GM19468 (cell line): ENCODE measurements at regions not wholly inside any gene's neighbourhood (a gene's known extent, or its start where the extent isn't known, plus 50 kb on each side); places are given as distances from the start of the nearest gene placed in this dataset.
"Not testable (repeated sequence)": the region's sequence is repeated elsewhere in the genome, so short reads cannot be mapped to it uniquely, and the experiment has no call there.

ENCODE experiments used
- ATAC-seq: cut with Tn5 transposase; IDR thresholded peaks from one replicate; pipeline ENCODE4 v1.9.1; 2021; ENCODE audit warnings: mild to moderate bottlenecking, moderate library complexity, moderate number of reproducible peaks; ENCODE audit not compliant: unreplicated experiment; ENCODE audit errors: extremely low read depth

GRCh38 chr5:90338712-90339372 lies 70.7 kb downstream of the CETN3 start:
- ATAC-seq, result peak; percentile 75

GRCh38 chr5:90337449-90338052 lies 72.0 kb downstream of the CETN3 start:
- ATAC-seq, result no peak

GRCh38 chr5:90336752-90337151 lies 72.8 kb downstream of the CETN3 start:
- no peak for ATAC-seq

DNA sequence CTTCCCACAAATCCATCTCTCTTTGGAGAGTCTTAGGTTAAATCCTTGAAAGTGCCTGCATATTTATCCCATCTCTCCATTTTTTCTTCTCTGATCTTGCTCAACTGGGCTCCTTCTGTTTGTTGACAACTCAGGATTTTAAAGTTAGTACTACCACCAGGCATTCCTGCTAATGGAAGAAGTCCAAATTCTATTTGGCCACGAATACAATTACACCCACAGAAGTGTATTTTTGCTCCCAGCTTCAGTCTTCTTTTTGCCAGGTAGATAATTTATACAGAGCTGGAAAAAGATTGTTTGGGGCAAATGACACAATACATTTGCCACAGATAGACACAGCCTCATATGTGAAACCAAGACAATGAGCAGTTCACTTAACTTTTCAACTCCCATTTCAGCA lies 74.8 kb downstream of the CETN3 start:
- ATAC-seq, result no peak

DNA sequence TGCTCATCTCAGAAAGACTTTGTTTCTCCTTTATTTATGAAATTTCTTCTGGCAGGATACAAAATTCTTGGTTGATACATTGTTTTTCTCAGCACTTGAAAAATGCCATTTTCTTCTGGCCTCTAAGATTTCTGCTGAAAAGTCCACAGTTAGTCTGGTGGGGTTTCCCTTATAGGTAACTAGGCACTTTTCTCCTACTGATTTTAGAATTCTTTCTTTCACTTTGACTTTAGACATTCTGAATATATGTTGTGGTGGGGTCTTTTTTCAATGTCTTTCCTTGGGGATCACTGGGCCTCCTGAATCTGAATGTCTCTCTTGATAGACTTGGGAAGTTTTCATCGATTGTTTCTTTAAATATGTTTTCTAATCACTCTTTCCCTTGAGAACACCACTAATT lies 79.6 kb downstream of the CETN3 start:
- ATAC-seq, result no peak

DNA sequence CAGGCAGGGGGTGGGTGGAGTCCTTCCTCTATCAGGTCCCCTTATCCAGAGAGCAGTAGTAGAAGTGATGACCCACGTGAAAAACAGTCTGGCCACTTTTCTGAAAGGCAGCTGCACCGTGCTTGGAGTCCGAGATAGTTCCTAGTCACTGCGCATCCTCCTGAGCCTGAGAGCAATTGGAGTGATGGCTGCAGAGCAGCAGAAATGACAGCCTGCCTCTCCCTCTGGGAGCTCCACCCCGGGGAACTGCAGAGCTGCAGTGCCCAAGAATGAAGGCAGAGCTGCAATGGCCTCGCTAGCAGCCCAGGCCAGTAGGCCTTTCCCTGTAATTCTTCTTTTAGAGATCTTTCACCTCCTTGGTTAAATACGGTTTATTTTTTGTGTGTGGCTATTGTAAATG lies 82.6 kb downstream of the CETN3 start:
- no peak for ATAC-seq

DNA sequence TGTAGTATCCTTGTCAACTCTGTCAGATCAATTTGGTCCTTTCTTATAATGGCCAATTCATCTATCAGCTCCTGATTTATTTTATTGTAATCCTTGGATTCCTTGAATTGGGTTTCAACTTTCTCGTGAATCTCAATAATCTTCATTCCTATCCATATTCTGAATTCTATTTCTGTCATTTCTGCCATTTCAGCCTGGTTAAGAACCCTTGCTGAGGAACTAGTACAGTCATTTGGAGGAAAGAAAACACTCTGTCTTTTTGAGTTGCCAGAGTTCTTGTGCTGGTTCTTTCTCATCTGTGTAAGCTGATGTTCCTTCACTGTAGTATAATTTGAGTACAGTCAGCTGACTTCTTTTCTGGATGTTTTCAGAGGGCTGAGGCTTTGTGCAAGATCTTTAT lies 84.5 kb downstream of the CETN3 start:
- no peak for ATAC-seq

DNA sequence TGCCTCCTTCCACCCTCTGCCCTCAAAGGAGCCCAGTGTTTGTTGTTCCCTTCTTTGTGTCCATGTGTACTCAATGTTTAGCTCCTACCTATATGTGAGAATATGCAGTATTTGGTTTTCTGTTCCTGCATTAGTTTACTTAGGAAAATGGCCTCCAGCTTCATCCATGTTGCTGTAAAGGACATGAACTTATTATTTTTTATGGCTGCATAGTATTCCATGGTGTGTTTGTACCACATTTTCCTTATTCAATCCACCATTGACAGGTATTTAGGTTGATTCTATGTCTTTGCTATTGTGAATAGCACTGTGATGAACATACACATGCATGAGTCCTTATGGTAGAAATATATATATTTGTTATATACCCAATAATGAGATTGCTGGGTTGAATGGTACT lies 89.2 kb downstream of the CETN3 start:
- not testable (repeated sequence) for ATAC-seq

DNA sequence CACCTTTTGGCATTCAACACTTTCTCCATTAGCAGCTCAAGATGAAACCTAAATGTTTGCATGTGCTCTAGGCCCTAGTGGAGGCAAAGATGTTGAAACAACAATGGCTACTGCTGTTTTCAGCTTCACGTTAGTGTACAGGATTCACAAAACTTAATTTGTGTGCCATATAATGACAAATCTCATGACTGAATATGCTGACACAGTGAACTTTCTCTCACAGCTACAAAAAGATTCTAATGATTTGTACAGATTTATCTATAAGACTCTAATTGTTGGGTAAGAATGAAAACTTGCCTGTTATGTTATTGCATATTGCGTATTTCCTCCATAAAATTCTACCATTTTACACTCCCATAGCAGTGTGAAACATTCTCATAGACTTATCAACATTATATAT lies 97.5 kb downstream of the CETN3 start:
- ATAC-seq, result no peak

DNA sequence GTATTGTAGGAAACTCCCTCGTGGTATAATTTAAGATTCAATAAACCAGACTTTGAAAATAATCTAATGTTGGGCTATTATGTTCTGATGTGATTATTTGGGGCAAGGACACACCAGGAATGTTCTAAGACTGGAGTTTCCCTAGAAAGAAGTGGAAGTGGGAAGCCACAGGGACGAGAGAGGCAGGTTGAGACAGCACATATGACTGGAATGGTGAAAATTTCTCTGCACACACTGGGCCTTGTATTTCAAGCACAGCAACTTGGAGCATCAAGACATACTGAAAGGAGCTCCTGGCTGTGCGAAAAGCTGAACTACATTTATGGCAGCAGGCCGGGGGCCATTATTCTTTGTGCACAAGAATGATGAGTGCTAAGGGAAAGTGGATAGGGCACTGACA lies 98.2 kb downstream of the CETN3 start:
- ATAC-seq, result no peak

- no peak for ATAC-seq
Measured at GRCh38 chr5:90308787-90309585, 100.6 kb downstream of the CETN3 start.

- ATAC-seq, result no peak
Measured at GRCh38 chr5:90307782-90308181, 101.8 kb downstream of the CETN3 start.

DNA sequence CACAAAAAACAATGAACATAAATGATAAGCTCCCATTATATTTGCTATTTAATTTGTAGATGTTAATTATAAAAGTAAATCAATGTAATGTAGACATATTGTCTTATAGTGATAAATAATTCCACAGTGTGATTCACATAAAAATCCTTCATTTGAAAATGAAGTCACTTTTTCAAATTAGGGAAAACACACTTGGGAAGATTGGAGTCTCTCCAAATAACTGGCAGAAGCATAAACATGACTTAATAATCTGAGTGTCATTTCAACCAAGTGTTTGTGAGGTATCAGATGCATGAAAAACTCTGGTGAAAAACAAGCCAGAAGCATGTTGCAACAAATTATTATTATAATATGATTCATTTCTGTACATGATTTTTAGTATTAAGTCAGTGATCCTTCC lies 102.2 kb downstream of the CETN3 start:
- no peak for ATAC-seq

- no peak for ATAC-seq
Measured at GRCh38 chr5:90306613-90307012, 102.9 kb downstream of the CETN3 start.

GRCh38 chr5:90305041-90305720 lies 104.4 kb downstream of the CETN3 start:
- no peak for ATAC-seq

- ATAC-seq, result no peak
Measured at GRCh38 chr5:90301248-90301647, 108.3 kb downstream of the CETN3 start.

DNA sequence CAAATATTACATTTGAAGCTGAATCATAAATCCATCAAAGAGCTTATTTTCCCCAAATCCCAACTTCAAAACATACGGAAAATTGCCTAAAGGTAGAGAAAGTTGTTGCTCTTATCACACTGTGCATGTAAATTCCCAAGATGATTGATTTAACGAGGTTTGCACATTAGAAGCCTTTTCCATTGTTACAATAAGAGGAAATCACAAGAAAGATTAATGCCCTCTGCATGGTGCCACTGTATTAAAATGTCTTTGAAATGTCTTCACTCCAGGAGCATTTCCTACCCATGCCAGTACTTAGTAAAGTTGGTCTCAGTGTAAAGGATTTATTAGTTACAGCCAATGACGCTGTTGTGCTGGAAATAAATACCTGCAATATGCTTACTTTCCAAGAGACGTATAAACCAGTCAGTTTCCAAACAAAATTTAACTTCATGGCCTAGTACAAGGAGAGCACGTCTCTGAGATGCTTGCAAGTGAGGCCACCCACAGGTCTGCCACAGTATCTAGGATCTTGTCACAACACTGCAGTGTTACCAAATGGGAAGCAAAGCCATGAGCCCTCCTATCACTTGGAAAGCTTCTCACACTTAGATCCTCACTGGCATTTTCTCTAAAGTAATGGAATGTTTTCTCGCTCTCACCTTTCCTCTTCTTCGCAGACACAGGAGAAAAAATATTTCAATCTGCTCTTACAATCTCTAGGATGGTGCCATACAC lies 112.4 kb downstream of the CETN3 start:
- ATAC-seq, result no peak

GRCh38 chr5:90294604-90295003 lies 115.0 kb downstream of the CETN3 start:
- no peak for ATAC-seq

DNA sequence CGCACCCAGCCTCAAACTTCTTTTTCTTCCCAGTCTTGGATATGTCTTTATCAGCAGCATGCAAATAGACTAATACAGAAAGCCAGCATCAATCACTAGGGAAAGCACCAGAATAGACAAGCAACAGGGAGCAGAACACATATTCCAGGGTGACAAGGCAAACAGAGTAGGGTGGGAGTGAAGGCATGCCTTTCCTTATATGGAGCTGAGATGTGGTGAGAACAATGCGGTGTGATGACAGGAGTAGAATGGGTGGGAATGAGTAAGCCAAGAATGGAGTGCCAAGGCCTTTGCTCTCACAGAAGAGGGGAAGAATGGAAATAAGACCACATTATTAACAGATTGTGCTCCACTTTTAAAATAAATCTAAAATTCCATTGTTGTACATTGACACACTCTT lies 115.6 kb downstream of the CETN3 start:
- ATAC-seq, result no peak

DNA sequence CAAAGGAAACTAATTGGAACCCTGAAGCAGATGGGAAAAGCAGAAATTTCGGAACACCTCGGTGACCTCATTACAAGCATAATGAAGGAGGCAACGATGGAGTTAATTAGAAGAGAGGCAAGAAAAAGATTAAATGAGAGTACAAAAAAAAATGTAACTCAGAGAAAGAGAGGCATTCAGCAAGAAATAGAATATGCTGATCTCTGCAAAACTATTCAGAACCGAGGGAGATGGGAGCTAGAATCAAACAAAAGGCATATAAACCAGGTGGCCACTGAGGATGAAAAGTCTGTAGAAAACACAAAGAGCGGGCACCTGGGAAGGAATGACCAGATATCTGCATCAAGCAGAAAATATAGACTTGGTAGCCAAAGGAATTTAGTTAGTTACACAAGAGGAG lies 118.9 kb downstream of the CETN3 start:
- ATAC-seq, result no peak
